Colonic mucosa (tissue), 4 donors: ENCODE measurements at regions not wholly inside any gene's neighbourhood (a gene's known extent, or its start where the extent isn't known, plus 50 kb on each side); places are given as distances from the start of the nearest gene placed in this dataset.

Source experiments
- DNase-seq: peaks from one replicate; pipeline ENCODE4 v3.0.0-alpha.2; 2020
- H3K27ac ChIP-seq: fragments of 200-600 bp; one replicate; pipeline ENCODE4 v1.8.0; 2021
- H3K27me3 ChIP-seq: fragments of 200-600 bp; one replicate; pipeline ENCODE4 v1.8.0; 2021
- H3K36me3 ChIP-seq: fragments of 200-600 bp; one replicate; pipeline ENCODE4 v1.8.0; 2021
- H3K4me1 ChIP-seq: fragments of 200-600 bp; one replicate; pipeline ENCODE4 v1.8.0; 2021; ENCODE audit warnings: mild to moderate bottlenecking
- H3K4me3 ChIP-seq: fragments of 200-600 bp; one replicate; pipeline ENCODE4 v1.8.0; 2021
- H3K9ac ChIP-seq, 2 donors: one replicate each; pipeline ENCODE4 v1.7.0; 2013; ENCODE audit warnings: control low read depth in 2 of 2, low read depth in 2 of 2, low read length in 2 of 2
- H3K9me3 ChIP-seq: fragments of 200-600 bp; one replicate; pipeline ENCODE4 v1.8.0; 2021
- intact Hi-C: fragments of 100-400 bp; cut with DNase I; formaldehyde crosslinking; loops from one replicate; pipeline ENCODE4 v1.14.1; 2022
- TF ChIP-seq, protein P1 (sequence below): fragments of 200-600 bp; IDR thresholded peaks from one replicate; pipeline ENCODE4 v1.8.0; 2022; ENCODE audit warnings: antibody characterized with exemption, mild to moderate bottlenecking
- donor health status: healthy.
- donor health status: DM: no; HTN: no; CAD: no.
- donor health status: DM: no; HTN: no; CAD: no.

DNA sequence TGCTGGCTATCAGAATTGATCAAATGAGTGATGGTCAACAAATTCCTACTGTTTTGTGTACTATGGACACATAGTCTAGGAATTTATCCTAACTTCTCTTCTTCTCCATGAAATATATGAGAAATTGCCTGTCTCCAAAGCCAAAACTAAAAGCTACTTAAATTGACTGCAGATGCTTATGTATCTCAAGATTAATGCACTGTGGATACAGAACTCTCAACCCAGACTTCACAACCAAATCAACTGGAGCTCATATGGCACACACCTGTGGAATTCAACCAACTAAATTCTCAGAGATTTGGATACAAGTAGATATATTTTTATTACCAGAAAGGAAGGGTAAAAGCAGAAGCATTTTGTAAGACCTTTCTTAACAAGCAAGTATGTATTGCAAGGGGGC is 566.1 kb downstream of the LTN1 start:
- Histone ChIP-seq H3K4me1 (no peaks in the 10 kb centered on the region), H3K9me3 (no peaks in the 10 kb centered on the region), H3K36me3 (no peaks in the 10 kb centered on the region), H3K27me3 (no peaks in the 10 kb centered on the region), H3K27ac (no peak overlapping the region), H3K4me3 (no peak overlapping the region), H3K9ac (no peak overlapping the region)
- no peak for DNase-seq
- intact Hi-C loops = no loop called here
- TF ChIP-seq, protein P1, sequence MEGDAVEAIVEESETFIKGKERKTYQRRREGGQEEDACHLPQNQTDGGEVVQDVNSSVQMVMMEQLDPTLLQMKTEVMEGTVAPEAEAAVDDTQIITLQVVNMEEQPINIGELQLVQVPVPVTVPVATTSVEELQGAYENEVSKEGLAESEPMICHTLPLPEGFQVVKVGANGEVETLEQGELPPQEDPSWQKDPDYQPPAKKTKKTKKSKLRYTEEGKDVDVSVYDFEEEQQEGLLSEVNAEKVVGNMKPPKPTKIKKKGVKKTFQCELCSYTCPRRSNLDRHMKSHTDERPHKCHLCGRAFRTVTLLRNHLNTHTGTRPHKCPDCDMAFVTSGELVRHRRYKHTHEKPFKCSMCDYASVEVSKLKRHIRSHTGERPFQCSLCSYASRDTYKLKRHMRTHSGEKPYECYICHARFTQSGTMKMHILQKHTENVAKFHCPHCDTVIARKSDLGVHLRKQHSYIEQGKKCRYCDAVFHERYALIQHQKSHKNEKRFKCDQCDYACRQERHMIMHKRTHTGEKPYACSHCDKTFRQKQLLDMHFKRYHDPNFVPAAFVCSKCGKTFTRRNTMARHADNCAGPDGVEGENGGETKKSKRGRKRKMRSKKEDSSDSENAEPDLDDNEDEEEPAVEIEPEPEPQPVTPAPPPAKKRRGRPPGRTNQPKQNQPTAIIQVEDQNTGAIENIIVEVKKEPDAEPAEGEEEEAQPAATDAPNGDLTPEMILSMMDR = no peak

DNA sequence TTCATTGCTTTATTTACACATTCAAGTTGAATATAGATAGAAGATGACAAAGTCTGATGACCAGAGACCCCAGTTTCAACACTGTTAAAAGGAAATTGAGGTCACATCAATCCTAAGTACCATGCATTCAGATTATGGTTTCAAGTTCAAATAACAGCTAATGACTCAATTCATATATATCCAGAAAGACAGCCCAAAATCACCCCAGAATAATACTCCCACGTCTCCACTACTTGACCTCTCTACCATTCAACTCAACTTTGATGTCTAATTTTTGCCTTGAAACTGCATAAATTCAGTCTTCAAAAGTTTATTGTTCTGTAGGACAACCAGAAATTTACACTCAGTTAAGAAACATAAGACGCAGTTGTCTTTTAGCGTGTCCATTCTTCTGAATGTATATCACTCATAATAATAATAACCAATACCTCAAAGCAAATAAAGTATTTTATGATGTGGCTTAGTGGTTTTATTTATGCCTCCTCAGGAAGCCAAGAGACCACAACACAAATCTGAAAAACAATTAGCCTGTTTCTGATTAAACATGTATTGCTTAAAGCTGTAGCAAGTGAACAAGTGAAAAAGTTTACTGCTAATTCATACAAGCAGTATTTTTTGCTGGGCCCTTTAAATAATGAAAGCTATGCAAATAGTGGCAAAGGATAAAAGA is 569.0 kb downstream of the LTN1 start:
- H3K27ac ChIP-seq = no peak overlapping the region
- H3K36me3 ChIP-seq = no peaks in the 10 kb centered on the region
- H3K9me3 ChIP-seq = no peaks in the 10 kb centered on the region
- no peak overlapping the region for H3K9ac ChIP-seq
- no peak overlapping the region for H3K4me3 ChIP-seq
- intact Hi-C loops = no loop called here
- H3K4me1 ChIP-seq = no peaks in the 10 kb centered on the region
- no peak for DNase-seq
- H3K27me3 ChIP-seq = no peaks in the 10 kb centered on the region
- TF ChIP-seq, protein P1 = no peak

DNA sequence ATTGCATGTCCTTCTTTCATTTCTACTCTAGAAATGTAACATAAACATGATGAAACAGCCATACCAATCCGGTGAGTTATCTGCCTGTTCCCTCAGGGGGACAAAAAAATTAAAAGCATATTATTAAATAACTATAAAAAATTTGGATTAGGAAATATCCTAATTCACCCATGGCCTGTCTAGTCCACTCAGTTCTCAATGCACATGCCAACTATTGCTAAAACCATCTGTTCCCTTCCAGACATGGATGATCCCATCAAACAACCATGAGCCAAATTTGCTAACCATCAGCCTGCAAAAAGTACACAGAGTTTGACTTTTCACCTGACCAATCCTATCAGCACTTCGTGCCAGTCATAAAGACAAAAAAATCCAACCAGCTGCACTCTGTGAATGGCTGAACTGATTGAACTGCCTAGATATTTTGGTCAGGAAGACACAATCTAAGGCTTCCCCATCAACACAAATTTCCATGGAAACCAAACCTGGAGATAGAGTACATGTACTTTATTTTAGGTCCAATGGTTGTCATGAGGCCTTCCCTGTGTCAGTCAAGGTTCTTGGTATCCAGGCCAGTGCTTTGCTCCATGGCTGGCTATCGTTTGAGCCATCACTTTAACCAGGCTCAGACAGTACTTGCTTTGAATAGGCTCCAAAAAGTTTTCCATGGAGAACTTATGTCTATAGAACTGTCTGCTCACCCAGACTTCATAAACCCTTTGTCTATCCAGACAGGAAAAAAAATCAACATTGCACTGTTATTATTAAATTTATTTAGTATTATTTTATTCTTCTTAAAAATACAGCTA is 570.8 kb downstream of the LTN1 start:
- no peaks in the 10 kb centered on the region for H3K27me3 ChIP-seq
- H3K36me3 ChIP-seq = no peaks in the 10 kb centered on the region
- H3K4me1 ChIP-seq = no peaks in the 10 kb centered on the region
- TF ChIP-seq, protein P1 = no peak
- intact Hi-C loops = no loop called here
- no peak overlapping the region for H3K4me3 ChIP-seq
- H3K27ac ChIP-seq = no peak overlapping the region
- no peak overlapping the region for H3K9ac ChIP-seq
- no peak for DNase-seq
- no peaks in the 10 kb centered on the region for H3K9me3 ChIP-seq

DNA sequence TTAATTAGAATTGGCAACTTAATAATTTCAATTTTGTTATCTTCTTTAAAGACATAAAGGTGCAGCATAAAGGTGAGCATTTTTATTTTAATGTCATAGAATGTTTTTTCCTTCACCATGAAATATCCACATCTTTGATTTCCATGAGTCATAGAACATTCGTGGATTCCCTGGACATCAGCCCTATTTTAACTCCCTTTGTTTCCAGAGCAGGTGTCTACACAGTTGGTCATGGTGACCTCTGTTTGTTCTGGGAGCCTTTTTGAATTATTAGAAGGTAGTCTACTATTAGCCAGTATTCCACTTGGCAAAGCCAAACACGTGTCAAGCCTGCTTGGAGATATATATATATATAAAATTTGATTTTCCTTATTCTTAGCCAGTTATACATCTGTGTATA is 572.9 kb downstream of the LTN1 start:
- Histone ChIP-seq H3K27ac (no peak overlapping the region), H3K9me3 (no peaks in the 10 kb centered on the region), H3K4me1 (no peaks in the 10 kb centered on the region), H3K9ac (no peak overlapping the region), H3K27me3 (no peaks in the 10 kb centered on the region), H3K36me3 (no peaks in the 10 kb centered on the region), H3K4me3 (no peak overlapping the region)
- no peak for DNase-seq
- TF ChIP-seq, protein P1 = no peak
- intact Hi-C loops = no loop called here

DNA sequence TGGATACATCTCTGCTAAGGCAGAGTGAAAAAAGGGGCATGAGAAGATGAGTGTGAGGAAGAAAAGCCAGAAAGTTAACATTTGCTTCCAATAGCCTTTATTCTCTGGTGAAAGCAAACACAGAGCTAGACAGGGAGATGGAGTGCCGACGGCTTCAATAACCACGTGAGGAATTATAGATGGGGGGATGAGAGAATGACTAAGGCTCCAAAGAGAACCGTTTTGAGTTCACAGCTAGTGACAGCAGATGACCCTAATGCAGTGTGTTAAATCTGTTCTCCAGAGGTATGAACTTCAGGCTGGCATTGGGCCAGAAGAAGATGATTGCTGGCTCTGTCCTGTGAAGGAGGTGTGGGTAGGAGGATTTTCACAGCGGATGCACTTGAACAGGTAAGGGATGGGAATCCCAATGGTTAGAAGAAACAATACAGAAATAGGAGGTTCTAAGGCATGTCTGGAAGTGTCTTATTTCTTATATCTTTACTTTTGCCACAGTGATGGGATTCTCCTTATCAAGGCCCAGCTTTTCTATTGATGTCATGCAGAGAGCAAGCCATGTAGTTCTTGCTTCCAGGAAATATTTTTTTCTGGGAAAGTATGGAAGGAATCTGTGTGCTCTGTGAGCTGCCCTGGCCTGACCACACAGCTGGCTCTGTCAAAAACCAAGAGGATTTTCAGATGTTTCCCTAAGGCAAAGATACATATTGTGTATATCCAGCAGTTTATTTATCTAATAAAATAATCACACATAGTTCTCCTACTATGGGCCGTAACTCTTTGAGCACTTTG is 573.8 kb downstream of the LTN1 start:
- no peaks in the 10 kb centered on the region for H3K9me3 ChIP-seq
- no peaks in the 10 kb centered on the region for H3K36me3 ChIP-seq

More for the DNA sequence above, 573.8 kb downstream of the LTN1 start:
- Histone ChIP-seq H3K4me1 (no peaks in the 10 kb centered on the region), H3K27me3 (no peaks in the 10 kb centered on the region), H3K27ac (no peak overlapping the region), H3K9ac (no peak overlapping the region), H3K4me3 (no peak overlapping the region)
- intact Hi-C loops = no loop called here
- DNase-seq = no peak
- TF ChIP-seq, protein P1 = no peak
